ENCODE measurements at regions not wholly inside any gene's neighbourhood (a gene's known extent, or its start where the extent isn't known, plus 50 kb on each side); places are given as distances from the start of the nearest gene placed in this dataset.

DNA sequence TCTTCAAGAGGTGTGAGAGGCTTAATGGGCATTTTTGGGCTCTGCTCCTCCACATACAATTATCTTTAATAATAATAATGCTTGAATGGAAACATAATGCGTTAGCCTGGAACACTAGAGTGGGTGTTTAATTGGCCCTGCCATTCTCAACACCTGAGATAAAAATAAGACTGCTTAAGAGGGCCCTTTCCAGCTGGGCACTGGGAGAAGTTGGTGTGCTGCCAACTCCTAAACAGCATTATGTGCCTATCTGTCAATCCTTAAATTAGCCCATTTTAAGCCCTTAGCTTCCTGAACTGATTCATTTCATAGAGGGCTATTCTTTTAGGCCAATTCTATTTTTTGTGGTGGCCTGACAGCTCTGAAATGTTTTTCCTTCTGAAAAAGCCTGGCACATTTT lies 211.1 kb upstream of the ZIC3 start:
- no peaks in the 10 kb centered on the region for H3K9me3 ChIP-seq (ENCODE audit: low read depth, low read length)
- H3K9ac ChIP-seq (ENCODE audit: insufficient read length) = no peak overlapping the region
- H3K27ac ChIP-seq = no peak overlapping the region
- DNase-seq (ENCODE audit: low read depth, low spot score) = no peak
- H3K36me3 ChIP-seq (ENCODE audit: insufficient read depth, low read length) = no peaks in the 10 kb centered on the region
- TF ChIP-seq POLR2AphosphoS5 (IDR thresholded peaks at IDR 0.05; ENCODE audit: borderline replicate concordance, low read depth, low read length) (no peak), EZH2 (IDR thresholded peaks at IDR 0.05) (no peak), FOXP2 (optimal IDR thresholded peaks at IDR 0.05; ENCODE audit: control extremely low read depth, extremely low read length, insufficient read depth) (no peak)
- H3K4me3 ChIP-seq = no peak overlapping the region

DNA sequence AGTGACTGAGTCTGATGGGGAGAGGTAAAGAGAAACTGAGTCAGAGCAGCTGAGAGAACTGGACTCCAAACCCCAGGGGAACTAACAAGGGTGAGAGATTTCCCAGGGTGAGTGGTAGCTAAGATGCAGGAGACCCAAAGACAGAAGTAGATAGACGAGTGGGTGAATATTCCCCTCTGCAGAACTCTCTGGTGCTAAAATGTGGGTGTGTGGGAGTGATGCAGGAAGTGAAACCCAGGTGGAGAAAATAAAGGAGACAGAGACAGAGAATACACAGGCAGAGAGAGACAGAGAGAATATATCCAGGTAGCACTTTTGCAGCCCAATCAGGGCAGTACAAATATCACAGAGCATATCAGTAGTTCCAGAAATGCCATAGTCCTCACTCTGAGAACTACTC lies 212.5 kb upstream of the ZIC3 start:
- Histone ChIP-seq H3K36me3 (ENCODE audit: insufficient read depth, low read length) (no peaks in the 10 kb centered on the region), H3K9me3 (ENCODE audit: low read depth, low read length) (no peaks in the 10 kb centered on the region), H3K9ac (ENCODE audit: insufficient read length) (no peak overlapping the region), H3K27ac (no peak overlapping the region), H3K4me3 (no peak overlapping the region)
- TF ChIP-seq EZH2 (IDR thresholded peaks at IDR 0.05) = no peak
- TF ChIP-seq FOXP2 (optimal IDR thresholded peaks at IDR 0.05; ENCODE audit: control extremely low read depth, extremely low read length, insufficient read depth) = no peak
- TF ChIP-seq POLR2AphosphoS5 (IDR thresholded peaks at IDR 0.05; ENCODE audit: borderline replicate concordance, low read depth, low read length) = no peak
- no peak for DNase-seq (ENCODE audit: low read depth, low spot score)

DNA sequence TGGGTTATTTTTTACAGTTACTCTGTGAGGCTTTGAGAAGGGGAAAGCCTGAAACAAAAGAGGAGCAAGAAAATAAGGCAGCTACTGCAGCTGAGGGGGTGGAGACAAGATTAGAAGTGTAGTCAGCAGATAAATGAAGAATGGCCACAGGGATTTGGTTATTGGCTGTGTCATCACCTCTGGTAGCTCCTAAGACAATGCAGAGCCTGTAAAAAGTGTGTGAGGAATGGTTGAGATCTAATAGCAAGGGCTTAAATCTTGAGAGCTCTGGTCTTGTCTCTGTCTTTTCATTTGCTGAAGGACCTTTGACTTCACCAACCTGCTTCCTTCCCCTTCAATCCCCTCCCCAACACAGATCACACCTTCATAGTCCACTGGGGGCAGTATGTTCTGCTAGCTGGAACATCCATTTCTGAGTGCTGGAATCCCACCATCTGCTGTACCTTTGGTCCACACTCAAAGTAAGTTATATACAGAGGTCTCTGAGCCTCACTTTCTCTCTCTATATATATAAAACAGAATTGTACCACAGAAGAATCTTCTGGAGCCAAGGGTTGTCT lies 213.7 kb upstream of the ZIC3 start:
- no peak overlapping the region for H3K27ac ChIP-seq
- no peaks in the 10 kb centered on the region for H3K9me3 ChIP-seq (ENCODE audit: low read depth, low read length)
- no peak overlapping the region for H3K4me3 ChIP-seq
- TF ChIP-seq EZH2 (IDR thresholded peaks at IDR 0.05) (no peak), POLR2AphosphoS5 (IDR thresholded peaks at IDR 0.05; ENCODE audit: borderline replicate concordance, low read depth, low read length) (no peak), FOXP2 (optimal IDR thresholded peaks at IDR 0.05; ENCODE audit: control extremely low read depth, extremely low read length, insufficient read depth) (no peak)
- H3K9ac ChIP-seq (ENCODE audit: insufficient read length) = no peak overlapping the region
- no peak for DNase-seq (ENCODE audit: low read depth, low spot score)
- no peaks in the 10 kb centered on the region for H3K36me3 ChIP-seq (ENCODE audit: insufficient read depth, low read length)

GRCh38 chrX:137342969-137343368 lies 223.0 kb upstream of the ZIC3 start:
- Histone ChIP-seq H3K27ac (no peak overlapping the region), H3K4me3 (no peak overlapping the region), H3K9me3 (ENCODE audit: low read depth, low read length) (no peaks in the 10 kb centered on the region), H3K36me3 (ENCODE audit: insufficient read depth, low read length) (no peaks in the 10 kb centered on the region), H3K9ac (ENCODE audit: insufficient read length) (no peak overlapping the region)
- no peak for DNase-seq (ENCODE audit: low read depth, low spot score)
- TF ChIP-seq EZH2 (IDR thresholded peaks at IDR 0.05) (no peak), FOXP2 (optimal IDR thresholded peaks at IDR 0.05; ENCODE audit: control extremely low read depth, extremely low read length, insufficient read depth) (no peak), POLR2AphosphoS5 (IDR thresholded peaks at IDR 0.05; ENCODE audit: borderline replicate concordance, low read depth, low read length) (no peak)

- no peak for DNase-seq (ENCODE audit: low read depth, low spot score)
- TF ChIP-seq POLR2AphosphoS5 (IDR thresholded peaks at IDR 0.05; ENCODE audit: borderline replicate concordance, low read depth, low read length) (no peak), EZH2 (IDR thresholded peaks at IDR 0.05) (no peak), FOXP2 (optimal IDR thresholded peaks at IDR 0.05; ENCODE audit: control extremely low read depth, extremely low read length, insufficient read depth) (no peak)
- H3K9me3 ChIP-seq (ENCODE audit: low read depth, low read length) = no peaks in the 10 kb centered on the region
These were observed 252.3 kb upstream of the ZIC3 start for GRCh38 chrX:137313627-137314026.

DNA sequence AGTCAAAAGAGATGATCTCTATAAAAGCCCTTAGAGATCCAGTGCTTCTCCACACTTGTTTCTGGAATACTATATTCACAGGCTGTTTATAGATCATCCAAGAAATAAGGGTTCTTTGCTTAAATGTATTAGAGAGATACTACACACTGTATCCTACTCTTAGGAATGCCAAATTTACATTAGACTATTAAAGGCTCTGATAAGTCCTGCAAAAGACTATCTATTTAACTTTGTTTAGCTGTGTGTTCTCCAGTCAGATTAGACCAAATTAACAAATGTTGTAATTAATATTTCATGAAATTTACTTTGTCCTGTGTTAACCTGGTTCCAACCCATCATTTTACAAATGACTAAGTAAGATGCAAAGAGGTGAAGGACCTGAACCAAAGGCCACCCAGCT lies 260.5 kb upstream of the ZIC3 start:
- Histone ChIP-seq H3K27ac (no peak overlapping the region), H3K36me3 (ENCODE audit: insufficient read depth, low read length) (no peaks in the 10 kb centered on the region), H3K9ac (ENCODE audit: insufficient read length) (no peak overlapping the region), H3K9me3 (ENCODE audit: low read depth, low read length) (no peaks in the 10 kb centered on the region), H3K4me3 (no peak overlapping the region)
- TF ChIP-seq POLR2AphosphoS5 (IDR thresholded peaks at IDR 0.05; ENCODE audit: borderline replicate concordance, low read depth, low read length) = no peak
- no peak for TF ChIP-seq EZH2 (IDR thresholded peaks at IDR 0.05)
- TF ChIP-seq FOXP2 (optimal IDR thresholded peaks at IDR 0.05; ENCODE audit: control extremely low read depth, extremely low read length, insufficient read depth) = no peak
- no peak for DNase-seq (ENCODE audit: low read depth, low spot score)

More at GRCh38 chrX:137313627-137314026, 252.3 kb upstream of the ZIC3 start:
- Histone ChIP-seq H3K9ac (ENCODE audit: insufficient read length) (no peak overlapping the region), H3K4me3 (no peak overlapping the region), H3K36me3 (ENCODE audit: insufficient read depth, low read length) (no peaks in the 10 kb centered on the region), H3K27ac (no peak overlapping the region)

- Histone ChIP-seq H3K36me3 (ENCODE audit: insufficient read depth, low read length) (no peaks in the 10 kb centered on the region), H3K9me3 (ENCODE audit: low read depth, low read length) (no peaks in the 10 kb centered on the region), H3K4me3 (no peak overlapping the region), H3K9ac (ENCODE audit: insufficient read length) (no peak overlapping the region), H3K27ac (no peak overlapping the region)
- DNase-seq (ENCODE audit: low read depth, low spot score) = no peak
- TF ChIP-seq POLR2AphosphoS5 (IDR thresholded peaks at IDR 0.05; ENCODE audit: borderline replicate concordance, low read depth, low read length) (no peak), EZH2 (IDR thresholded peaks at IDR 0.05) (no peak), FOXP2 (optimal IDR thresholded peaks at IDR 0.05; ENCODE audit: control extremely low read depth, extremely low read length, insufficient read depth) (no peak)
These were observed 263.4 kb upstream of the GPR101 start for GRCh38 chrX:137297167-137297566.

DNA sequence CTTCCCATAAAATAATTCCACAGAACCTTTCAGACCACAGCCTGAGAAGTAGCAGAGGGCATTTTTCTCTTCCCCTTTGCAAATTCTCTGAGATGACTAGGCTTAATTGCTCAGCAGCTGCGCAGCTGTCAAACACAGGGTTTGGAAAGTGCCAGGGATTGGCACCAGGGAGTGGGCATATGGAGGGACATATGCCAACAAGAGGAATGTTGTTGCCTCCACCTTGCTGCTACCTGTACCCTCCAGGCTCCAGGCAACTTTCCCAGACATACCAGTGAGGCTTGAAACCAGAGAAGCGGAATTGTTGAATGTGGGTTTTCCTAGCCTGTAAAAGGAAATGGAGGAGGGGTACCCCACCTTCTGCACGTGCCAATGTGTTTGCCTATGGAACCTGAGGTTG lies 256.2 kb upstream of the GPR101 start:
- no peak overlapping the region for H3K4me3 ChIP-seq
- H3K9me3 ChIP-seq (ENCODE audit: low read depth, low read length) = no peaks in the 10 kb centered on the region
- TF ChIP-seq EZH2 (IDR thresholded peaks at IDR 0.05) = no peak
- TF ChIP-seq POLR2AphosphoS5 (IDR thresholded peaks at IDR 0.05; ENCODE audit: borderline replicate concordance, low read depth, low read length) = no peak
- TF ChIP-seq FOXP2 (optimal IDR thresholded peaks at IDR 0.05; ENCODE audit: control extremely low read depth, extremely low read length, insufficient read depth) = no peak
- DNase-seq (ENCODE audit: low read depth, low spot score) = no peak
- no peak overlapping the region for H3K27ac ChIP-seq
- no peak overlapping the region for H3K9ac ChIP-seq (ENCODE audit: insufficient read length)
- H3K36me3 ChIP-seq (ENCODE audit: insufficient read depth, low read length) = no peaks in the 10 kb centered on the region

DNA sequence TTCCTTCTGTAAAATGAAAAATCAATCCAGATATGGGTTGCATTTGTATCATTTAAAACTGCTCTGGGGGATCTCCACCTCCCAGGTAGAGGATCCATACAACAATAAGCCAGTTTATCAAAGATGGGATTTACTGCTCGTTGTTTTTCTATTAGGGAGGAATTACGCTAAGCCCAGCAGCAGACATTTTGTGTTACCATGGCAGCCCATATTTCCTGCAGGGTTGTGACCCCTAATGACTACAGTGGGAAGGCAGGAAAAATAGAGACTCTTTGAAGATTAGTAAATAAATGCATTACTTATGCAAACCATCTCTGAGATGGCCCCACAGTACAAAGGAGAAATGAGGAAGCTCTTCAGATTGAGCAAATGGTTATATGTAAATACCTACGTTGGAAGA lies 253.4 kb upstream of the GPR101 start:
- Histone ChIP-seq H3K4me3 (no peak overlapping the region), H3K9ac (ENCODE audit: insufficient read length) (no peak overlapping the region), H3K9me3 (ENCODE audit: low read depth, low read length) (no peaks in the 10 kb centered on the region), H3K27ac (no peak overlapping the region), H3K36me3 (ENCODE audit: insufficient read depth, low read length) (no peaks in the 10 kb centered on the region)
- no peak for DNase-seq (ENCODE audit: low read depth, low spot score)
- TF ChIP-seq EZH2 (IDR thresholded peaks at IDR 0.05) (no peak), FOXP2 (optimal IDR thresholded peaks at IDR 0.05; ENCODE audit: control extremely low read depth, extremely low read length, insufficient read depth) (no peak), POLR2AphosphoS5 (IDR thresholded peaks at IDR 0.05; ENCODE audit: borderline replicate concordance, low read depth, low read length) (no peak)

Measured in SK-N-MC (cell line).